Mucosa of stomach (tissue), 1 donor: ENCODE measurements at regions not wholly inside any gene's neighbourhood (a gene's known extent, or its start where the extent isn't known, plus 50 kb on each side); places are given as distances from the start of the nearest gene placed in this dataset.

Source experiments
- H3K27me3 ChIP-seq: one replicate; pipeline ENCODE4 v1.7.0; 2013; ENCODE audit warnings: mild to moderate bottlenecking, low read length; ENCODE audit not compliant: control insufficient read depth, insufficient read depth
- H3K36me3 ChIP-seq: one replicate; pipeline ENCODE4 v1.7.0; 2013; ENCODE audit warnings: low read length; ENCODE audit not compliant: control insufficient read depth, insufficient read depth
- H3K4me1 ChIP-seq: one replicate; pipeline ENCODE4 v1.7.0; 2013; ENCODE audit warnings: mild to moderate bottlenecking, low read length; ENCODE audit not compliant: control insufficient read depth, insufficient read depth
- H3K4me3 ChIP-seq: one replicate; pipeline ENCODE4 v1.7.0; 2013; ENCODE audit warnings: low read length
- H3K9ac ChIP-seq: one replicate; pipeline ENCODE4 v1.7.0; 2013; ENCODE audit warnings: mild to moderate bottlenecking, low read length, moderate library complexity
- H3K9me3 ChIP-seq: one replicate; pipeline ENCODE4 v1.7.0; 2013; ENCODE audit warnings: mild to moderate bottlenecking, low read length, moderate library complexity; ENCODE audit not compliant: control insufficient read depth
- donor health status: Pancreatic carcinoma.

DNA sequence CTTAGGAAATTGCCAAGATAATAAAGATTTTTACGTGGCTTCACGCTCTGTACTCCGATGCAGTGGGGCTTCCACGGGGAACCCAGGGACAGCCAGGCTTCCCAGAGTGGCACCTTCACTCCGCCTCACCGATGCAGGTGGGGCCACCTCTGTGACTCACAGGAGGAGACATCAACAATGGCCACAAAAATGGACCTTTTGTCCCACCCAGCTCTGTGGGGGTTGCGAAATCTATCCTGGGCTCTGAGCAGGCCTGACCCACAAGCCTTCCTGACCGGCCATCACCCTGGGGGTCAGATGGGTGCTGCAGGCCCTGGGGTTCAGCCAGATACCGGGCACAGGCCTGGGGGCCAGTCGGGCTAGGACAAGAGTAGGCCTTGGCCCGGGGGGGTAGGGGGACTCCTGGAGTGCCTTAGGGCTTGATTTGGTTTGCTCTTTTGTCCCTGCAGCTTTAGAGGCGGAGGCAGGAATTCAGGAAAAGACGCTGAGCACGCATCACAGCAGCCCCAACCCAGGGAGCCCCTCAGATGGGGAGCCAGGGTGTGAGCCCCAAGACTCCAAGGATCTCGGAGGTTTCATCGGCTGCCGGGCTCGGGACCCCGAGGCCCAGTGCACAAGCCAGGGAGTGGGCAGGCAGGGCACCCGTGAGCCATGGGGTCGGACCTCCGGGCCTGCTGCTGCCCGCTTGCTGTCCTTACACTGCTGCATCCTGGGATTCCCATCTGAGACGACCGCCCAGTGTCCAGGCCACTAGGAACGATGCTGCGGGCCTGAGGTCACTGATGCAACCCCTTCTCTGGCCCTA lies 136.5 kb upstream of the NKX1-1 start:
- Histone ChIP-seq H3K9me3 (no peaks in the 10 kb centered on the region), H3K4me3 (no peak overlapping the region), H3K9ac (no peak overlapping the region), H3K36me3 (no peaks in the 10 kb centered on the region), H3K27me3 (no peaks in the 10 kb centered on the region), H3K4me1 (peaks cover 4% of the 10 kb centered on the region)

DNA sequence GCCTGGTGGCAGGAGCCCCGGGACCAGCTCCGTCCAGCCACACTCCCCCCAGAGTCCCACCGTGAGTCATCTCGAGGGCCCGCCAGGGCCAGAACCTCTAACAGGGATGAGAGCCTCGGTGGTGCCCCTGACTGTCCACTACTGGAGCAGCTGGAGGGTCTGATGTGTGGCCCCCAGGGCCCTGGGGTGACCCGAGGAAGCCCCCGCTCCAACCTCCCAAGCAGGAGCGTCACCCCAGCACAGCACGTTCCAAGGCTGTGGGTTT lies 135.9 kb upstream of the NKX1-1 start:
- no peaks in the 10 kb centered on the region for H3K27me3 ChIP-seq
- no peaks in the 10 kb centered on the region for H3K9me3 ChIP-seq
- no peaks in the 10 kb centered on the region for H3K36me3 ChIP-seq
- no peak overlapping the region for H3K9ac ChIP-seq
- H3K4me1 ChIP-seq = peaks cover 4% of the 10 kb centered on the region
- no peak overlapping the region for H3K4me3 ChIP-seq

DNA sequence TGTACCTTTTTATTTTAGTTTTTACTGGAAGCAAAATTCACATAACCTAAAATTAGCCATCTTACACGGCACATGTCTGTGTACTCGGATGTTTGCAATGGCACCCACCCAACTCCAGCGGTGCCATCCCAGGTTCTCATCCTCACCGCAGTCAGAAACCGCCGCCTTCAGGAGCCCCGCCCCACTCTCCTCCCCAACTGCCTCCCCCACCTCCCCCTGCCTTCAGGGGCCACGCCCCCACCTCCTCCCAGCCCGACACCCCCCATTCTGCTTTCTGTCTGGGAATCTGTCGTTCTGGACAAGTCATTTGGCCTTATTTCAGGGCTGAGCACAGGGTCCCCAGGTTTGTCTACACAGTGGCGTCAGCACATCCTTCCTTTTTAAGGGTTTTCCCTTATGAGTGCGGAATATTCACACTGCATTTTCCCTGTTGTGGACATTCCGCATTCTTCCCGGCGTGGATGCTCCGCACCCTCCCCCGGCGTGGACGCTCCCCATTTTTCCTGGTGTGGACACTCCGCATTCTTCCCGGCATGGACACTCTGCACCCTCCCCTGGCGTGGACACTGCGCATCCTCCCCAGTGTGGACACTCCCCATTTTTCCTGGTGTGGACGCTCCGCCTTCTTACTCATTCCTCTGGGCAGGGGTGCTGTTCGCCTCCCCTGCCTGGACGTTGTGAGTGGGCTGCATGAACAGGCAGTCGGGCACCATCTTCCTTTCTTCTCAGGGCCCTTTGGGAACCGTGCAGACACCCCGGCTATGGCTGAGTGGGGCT lies 135.4 kb upstream of the NKX1-1 start:
- no peak overlapping the region for H3K9ac ChIP-seq
- no peaks in the 10 kb centered on the region for H3K9me3 ChIP-seq
- H3K4me3 ChIP-seq = no peak overlapping the region
- no peaks in the 10 kb centered on the region for H3K36me3 ChIP-seq
- no peaks in the 10 kb centered on the region for H3K27me3 ChIP-seq
- H3K4me1 ChIP-seq = peaks cover 4% of the 10 kb centered on the region

DNA sequence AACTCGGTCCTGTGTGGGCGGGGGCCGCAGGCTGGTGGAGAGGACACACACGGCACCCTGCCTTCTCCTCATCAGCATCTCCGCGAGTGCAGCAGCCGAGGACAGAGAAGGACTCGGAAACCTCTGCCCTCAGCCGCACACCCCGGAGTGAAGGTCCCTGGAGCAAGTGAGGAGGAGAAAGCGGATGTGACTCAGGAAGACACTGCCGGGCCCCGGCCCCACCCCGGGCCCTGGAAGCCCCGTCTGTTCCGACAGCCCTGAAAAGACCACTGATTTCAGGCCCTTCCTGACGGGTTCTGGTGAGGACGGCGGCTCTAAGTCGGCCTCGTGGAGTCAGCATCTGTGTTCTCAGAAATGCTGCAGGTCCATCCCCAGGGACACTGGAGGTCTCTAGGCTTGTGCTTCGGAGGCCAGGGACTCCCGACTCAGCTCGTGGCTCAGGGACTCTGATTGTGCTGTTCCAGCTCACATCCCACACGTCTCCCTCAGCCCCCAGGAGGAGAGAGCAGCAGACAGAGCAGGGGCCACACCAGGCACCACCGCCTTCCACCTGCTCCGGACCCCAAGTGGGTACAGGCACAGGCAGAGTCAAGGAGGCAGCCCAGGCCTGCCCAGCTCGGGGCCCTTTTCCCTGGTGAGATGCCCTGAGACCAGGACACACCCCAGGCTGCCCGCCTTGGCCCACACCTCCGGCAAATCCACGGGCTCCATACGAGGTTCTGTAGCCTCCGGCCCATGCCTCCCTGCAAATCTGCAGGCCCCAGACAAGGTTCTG lies 134.5 kb upstream of the NKX1-1 start:
- Histone ChIP-seq H3K27me3 (no peaks in the 10 kb centered on the region), H3K36me3 (no peaks in the 10 kb centered on the region), H3K4me3 (no peak overlapping the region), H3K9ac (no peak overlapping the region), H3K4me1 (peaks cover 4% of the 10 kb centered on the region), H3K9me3 (no peaks in the 10 kb centered on the region)

DNA sequence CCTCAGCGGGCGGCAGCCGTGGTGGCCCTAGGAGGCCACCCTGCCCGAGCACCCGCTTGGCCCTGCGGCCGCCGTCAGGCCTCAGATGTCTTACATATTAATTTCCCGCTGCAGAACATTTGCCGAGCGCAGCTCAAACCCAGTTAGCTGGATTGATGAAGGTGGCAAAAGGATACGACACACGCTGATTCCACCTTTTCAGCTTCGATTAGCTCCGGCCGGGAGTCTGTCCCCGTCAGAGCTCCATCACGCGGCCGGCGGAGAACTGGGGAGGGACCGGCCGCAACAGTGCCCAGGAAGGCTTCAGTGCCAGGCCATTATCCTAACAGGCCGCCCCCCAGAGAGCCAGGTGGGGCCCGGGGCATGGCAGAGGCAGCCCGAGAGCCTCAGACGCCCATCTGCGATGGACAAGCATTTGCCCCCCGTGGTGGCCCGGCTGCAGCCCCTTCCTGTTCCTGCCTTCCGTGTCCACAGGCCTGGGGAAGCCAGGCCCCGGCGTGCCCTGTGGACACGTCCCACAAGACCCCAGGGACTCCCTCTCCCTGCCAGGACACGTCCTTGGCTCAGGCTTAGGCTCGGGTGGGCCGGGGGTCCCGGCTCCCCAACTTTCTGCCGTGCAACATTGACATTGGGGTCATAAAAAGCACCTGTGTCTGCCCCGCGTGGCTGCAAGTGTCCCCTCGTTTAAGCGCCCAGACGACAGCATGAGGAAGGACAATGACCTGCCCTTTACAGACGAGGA lies 133.8 kb upstream of the NKX1-1 start:
- no peaks in the 10 kb centered on the region for H3K36me3 ChIP-seq
- H3K9ac ChIP-seq = no peak overlapping the region
- H3K4me3 ChIP-seq = no peak overlapping the region
- H3K4me1 ChIP-seq = peaks cover 4% of the 10 kb centered on the region
- no peaks in the 10 kb centered on the region for H3K27me3 ChIP-seq
- H3K9me3 ChIP-seq = no peaks in the 10 kb centered on the region

DNA sequence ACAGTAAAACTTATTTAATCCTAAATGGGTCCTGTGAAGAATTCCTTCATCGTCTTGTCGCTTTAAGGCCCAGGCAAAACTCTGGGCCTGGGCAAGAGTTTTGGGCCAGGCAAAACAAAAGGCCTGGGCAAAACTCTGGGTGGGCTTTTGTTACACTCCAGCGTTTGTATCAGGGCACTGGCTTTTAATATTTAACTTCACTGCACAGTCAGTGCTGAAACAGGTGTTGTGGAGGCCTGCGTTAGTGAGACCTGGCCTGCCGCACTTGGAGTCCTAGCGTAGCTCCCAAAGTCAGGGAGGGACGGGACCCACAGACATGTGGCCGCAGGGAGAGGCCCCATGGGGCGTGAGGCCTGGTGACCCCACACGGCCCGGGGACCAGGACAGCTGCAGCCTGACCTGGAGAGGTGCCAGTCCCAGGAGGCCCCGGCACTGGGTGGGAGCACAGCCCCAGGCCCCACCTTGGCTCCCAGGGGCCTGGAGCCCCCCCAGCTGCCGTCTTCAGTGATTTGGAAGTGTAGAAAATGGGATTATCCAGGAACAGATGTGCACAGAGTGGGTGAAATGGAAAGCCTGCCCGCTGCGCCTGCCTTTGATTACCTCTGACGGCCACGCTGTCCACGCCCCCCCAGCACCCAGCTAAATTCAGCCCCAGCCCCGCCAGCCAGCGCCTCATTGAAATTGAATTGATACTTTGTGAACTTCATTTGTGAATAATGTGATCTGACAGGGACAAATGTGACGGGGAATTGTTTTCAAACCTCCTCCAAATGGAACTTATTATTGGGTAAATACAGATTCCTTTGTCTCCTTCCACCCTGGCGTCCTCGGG lies 132.9 kb upstream of the NKX1-1 start:
- peaks cover 2% of the 10 kb centered on the region for H3K27me3 ChIP-seq

DNA sequence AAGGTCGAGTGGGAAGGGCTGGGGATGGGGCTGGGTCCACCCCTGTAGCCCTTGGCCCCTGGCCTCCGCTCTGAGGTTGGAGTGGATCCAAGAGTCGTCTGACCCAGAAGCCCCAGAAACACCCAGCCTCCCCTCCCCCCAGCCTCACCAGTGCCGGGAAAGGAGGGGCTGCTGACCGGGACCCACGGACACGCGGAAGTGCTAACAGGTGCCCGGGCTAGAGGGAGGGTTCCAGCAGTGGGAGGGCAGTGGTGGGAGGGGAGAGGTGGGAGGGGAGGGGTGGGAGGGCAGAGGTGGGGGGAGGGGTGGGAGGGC lies 131.8 kb upstream of the NKX1-1 start:
- Histone ChIP-seq H3K9ac (no peak overlapping the region), H3K4me1 (no peaks in the 10 kb centered on the region), H3K27me3 (peaks cover 5% of the 10 kb centered on the region), H3K9me3 (no peaks in the 10 kb centered on the region), H3K36me3 (no peaks in the 10 kb centered on the region), H3K4me3 (no peak overlapping the region)

More for the DNA sequence above, 132.9 kb upstream of the NKX1-1 start:
- Histone ChIP-seq H3K4me3 (no peak overlapping the region), H3K9ac (no peak overlapping the region), H3K9me3 (no peaks in the 10 kb centered on the region), H3K36me3 (no peaks in the 10 kb centered on the region), H3K4me1 (no peaks in the 10 kb centered on the region)

DNA sequence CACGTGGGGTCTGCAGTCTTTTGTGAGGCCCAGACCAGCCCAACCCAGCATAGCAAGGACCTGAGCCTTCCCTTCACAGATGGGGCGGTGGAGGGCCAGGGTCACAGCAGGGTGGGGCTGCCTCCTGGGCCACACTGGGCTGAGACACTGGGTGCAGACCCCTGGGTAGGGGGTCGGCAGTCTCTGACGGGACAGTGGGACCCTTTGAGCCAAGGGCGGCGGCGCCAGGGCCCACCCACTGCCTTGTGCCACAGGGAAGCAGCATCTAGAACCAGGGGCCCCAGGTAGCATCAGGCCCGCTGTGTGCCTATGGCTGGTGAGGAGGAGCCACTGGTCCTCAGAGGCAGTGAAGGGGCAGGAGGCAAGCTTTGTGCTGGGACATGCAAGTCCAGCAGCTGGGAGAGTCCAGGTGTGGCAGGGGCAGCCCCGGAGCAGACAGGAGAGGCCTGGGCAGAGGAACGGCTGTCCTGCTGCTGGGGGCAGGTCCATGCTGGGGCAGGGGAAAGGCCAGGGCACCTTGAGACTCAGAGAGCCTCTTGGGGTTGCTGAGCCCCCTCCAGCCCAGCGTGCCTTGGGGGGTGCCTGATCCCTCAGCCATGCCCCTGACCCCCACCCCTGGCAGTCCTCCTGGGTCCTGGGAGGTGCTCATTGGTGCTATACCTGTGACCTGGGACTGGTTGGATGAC lies 131.3 kb upstream of the NKX1-1 start:
- no peak overlapping the region for H3K9ac ChIP-seq
- H3K9me3 ChIP-seq = no peaks in the 10 kb centered on the region
- H3K4me1 ChIP-seq = no peaks in the 10 kb centered on the region
- H3K4me3 ChIP-seq = no peak overlapping the region
- H3K36me3 ChIP-seq = no peaks in the 10 kb centered on the region
- H3K27me3 ChIP-seq = peaks cover 6% of the 10 kb centered on the region

DNA sequence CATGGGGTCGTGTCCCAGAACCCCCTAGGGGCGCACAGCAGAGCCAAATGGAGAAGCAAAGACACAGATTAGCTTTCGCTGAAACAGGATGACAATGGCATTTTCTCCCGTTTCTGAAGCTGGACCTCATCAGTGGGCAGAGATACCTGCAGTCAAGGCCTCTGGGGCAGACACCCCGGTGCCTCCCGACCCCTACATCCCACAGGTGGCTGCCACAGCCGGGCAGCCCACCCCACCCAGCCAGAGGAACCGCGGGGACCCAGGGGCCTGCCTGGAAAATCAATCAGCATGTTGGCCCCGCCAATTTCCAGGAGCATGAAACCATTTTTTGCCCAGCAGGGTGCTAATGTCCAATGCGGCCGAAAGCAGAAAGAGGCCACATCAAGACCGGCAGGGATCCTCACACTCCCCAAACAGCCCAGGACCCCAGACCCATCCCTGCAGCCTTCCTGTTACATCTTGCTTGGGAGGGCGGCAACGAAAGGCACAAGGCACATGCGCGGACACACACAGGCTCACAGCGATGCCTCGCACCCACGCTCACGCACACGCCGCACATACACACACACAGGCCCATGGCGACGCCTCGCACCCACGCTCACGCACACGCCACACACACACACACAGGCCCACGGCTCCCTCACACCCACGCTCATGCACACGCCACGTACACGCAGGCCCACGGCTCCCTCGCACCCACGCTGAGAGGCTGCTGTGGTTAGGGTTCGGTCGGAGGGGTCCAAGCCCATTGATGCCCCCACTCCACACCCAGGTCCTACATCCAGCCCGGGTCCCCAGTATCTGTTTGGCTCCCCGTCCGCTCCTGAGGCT lies 130.6 kb upstream of the NKX1-1 start:
- H3K4me1 ChIP-seq = no peaks in the 10 kb centered on the region
- H3K27me3 ChIP-seq = peaks cover 6% of the 10 kb centered on the region
- H3K4me3 ChIP-seq = no peak overlapping the region
- H3K9me3 ChIP-seq = no peaks in the 10 kb centered on the region
- H3K36me3 ChIP-seq = no peaks in the 10 kb centered on the region
- H3K9ac ChIP-seq = no peak overlapping the region

DNA sequence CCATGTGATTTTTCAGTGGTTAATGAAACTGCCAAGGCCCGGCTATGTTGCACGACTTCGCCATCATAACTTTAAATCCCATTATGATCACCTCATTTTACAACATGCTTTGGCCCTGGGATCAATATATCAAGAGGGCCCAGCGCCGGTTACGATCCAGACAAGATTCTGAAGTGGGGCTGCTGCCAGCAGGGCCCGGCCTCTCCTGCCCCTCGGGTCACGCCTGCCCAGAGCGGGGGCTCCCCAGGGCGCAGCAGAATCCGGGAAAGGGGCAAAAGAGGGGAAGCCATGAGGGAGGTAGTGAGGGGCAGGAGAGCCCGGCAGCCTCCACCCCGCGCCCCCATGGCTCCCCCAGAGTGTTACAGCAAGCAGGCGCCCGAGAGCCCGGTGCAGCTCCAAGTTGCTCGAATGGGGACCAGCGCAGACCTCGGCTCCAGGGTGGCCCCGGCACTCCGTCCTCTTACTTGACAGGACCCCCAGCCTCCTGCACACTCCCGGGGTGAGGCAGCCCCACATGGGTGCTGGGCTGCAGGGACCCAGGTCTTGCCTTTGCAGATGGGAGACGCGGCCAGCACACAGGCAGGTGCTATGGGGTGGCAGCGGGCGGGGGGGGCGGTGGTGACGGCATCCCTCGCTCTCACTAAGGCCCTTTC lies 129.8 kb upstream of the NKX1-1 start:
- H3K27me3 ChIP-seq = peaks cover 6% of the 10 kb centered on the region
- H3K4me1 ChIP-seq = no peaks in the 10 kb centered on the region
- H3K4me3 ChIP-seq = no peak overlapping the region
- no peaks in the 10 kb centered on the region for H3K36me3 ChIP-seq
- no peak overlapping the region for H3K9ac ChIP-seq
- no peaks in the 10 kb centered on the region for H3K9me3 ChIP-seq
